ENCODE measurements at regions not wholly inside any gene's neighbourhood (a gene's known extent, or its start where the extent isn't known, plus 50 kb on each side); places are given as distances from the start of the nearest gene placed in this dataset.

DNA sequence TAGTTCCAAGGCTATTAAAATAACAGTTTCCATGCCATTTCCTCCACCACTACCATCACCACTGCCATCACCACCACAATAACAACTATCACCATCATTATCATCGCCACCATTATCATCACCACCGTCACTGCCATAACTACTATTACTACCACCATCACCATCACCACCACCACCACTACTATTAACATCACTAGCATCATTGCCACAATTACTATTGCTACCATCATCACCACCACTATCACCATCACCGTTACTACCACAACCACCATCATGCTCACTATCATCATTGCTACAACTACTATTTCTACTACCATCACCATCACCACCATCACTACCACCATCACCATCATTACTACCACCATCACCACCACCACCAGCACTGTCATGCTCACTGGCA is 185.9 kb upstream of the MAF start:
- no peak for ATAC-seq
- TF ChIP-seq ZFP30 (CRISPR knock-in tag; IDR thresholded peaks at IDR 0.05) (no peak), ESRRG (CRISPR knock-in tag; IDR thresholded peaks at IDR 0.05) (no peak), SNAI2 (CRISPR knock-in tag; IDR thresholded peaks at IDR 0.05) (no peak), ARNTL (CRISPR knock-in tag; IDR thresholded peaks at IDR 0.05; ENCODE audit: borderline replicate concordance, low read depth) (no peak), ZNF70 (CRISPR knock-in tag; IDR thresholded peaks at IDR 0.05) (no peak), CREB5 (CRISPR knock-in tag; IDR thresholded peaks at IDR 0.05; ENCODE audit: low read depth) (no peak), BACH2 (CRISPR knock-in tag; IDR thresholded peaks at IDR 0.05; ENCODE audit: borderline replicate concordance) (no peak), GLIS3 (CRISPR knock-in tag; IDR thresholded peaks at IDR 0.05) (no peak), TSHZ2 (CRISPR knock-in tag; IDR thresholded peaks at IDR 0.05) (no peak), TOX (CRISPR knock-in tag; IDR thresholded peaks at IDR 0.05; ENCODE audit: borderline replicate concordance) (no peak), RARB (CRISPR knock-in tag; IDR thresholded peaks at IDR 0.05) (no peak), OSR1 (CRISPR knock-in tag; IDR thresholded peaks at IDR 0.05) (no peak), TCF4 (CRISPR knock-in tag; IDR thresholded peaks at IDR 0.05; ENCODE audit: borderline replicate concordance) (no peak), CSDC2 (CRISPR knock-in tag; IDR thresholded peaks at IDR 0.05) (no peak), ZNF565 (CRISPR knock-in tag; conservative IDR thresholded peaks at IDR 0.05; ENCODE audit: low read depth) (no peak), ISL1 (CRISPR knock-in tag; IDR thresholded peaks at IDR 0.05) (no peak), PPARA (CRISPR knock-in tag; IDR thresholded peaks at IDR 0.05; ENCODE audit: borderline replicate concordance) (no peak)
- TF ChIP-seq, protein P1, sequence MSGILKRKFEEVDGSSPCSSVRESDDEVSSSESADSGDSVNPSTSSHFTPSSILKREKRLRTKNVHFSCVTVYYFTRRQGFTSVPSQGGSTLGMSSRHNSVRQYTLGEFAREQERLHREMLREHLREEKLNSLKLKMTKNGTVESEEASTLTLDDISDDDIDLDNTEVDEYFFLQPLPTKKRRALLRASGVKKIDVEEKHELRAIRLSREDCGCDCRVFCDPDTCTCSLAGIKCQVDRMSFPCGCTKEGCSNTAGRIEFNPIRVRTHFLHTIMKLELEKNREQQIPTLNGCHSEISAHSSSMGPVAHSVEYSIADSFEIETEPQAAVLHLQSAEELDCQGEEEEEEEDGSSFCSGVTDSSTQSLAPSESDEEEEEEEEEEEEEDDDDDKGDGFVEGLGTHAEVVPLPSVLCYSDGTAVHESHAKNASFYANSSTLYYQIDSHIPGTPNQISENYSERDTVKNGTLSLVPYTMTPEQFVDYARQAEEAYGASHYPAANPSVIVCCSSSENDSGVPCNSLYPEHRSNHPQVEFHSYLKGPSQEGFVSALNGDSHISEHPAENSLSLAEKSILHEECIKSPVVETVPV (CRISPR knock-in tag; IDR thresholded peaks at IDR 0.05) = no peak
- TF ChIP-seq, protein P2, sequence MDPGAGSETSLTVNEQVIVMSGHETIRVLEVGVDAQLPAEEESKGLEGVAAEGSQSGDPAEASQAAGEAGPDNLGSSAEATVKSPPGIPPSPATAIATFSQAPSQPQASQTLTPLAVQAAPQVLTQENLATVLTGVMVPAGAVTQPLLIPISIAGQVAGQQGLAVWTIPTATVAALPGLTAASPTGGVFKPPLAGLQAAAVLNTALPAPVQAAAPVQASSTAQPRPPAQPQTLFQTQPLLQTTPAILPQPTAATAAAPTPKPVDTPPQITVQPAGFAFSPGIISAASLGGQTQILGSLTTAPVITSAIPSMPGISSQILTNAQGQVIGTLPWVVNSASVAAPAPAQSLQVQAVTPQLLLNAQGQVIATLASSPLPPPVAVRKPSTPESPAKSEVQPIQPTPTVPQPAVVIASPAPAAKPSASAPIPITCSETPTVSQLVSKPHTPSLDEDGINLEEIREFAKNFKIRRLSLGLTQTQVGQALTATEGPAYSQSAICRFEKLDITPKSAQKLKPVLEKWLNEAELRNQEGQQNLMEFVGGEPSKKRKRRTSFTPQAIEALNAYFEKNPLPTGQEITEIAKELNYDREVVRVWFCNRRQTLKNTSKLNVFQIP (CRISPR knock-in tag; IDR thresholded peaks at IDR 0.05; ENCODE audit: borderline replicate concordance, low read depth) = no peak

GRCh38 chr16:79784007-79784406 is 183.5 kb upstream of the MAF start:
- TF ChIP-seq ZNF8 (CRISPR knock-in tag; IDR thresholded peaks at IDR 0.05) (no peak), PPARA (CRISPR knock-in tag; IDR thresholded peaks at IDR 0.05; ENCODE audit: borderline replicate concordance) (no peak), ZNF565 (CRISPR knock-in tag; conservative IDR thresholded peaks at IDR 0.05; ENCODE audit: low read depth) (no peak), RARB (CRISPR knock-in tag; IDR thresholded peaks at IDR 0.05) (no peak), TCF4 (CRISPR knock-in tag; IDR thresholded peaks at IDR 0.05; ENCODE audit: borderline replicate concordance) (no peak)
- ATAC-seq = no peak

- no peak for ATAC-seq
- no peak for TF ChIP-seq TSHZ2 (CRISPR knock-in tag; IDR thresholded peaks at IDR 0.05)
- no peak for TF ChIP-seq ZFP3 (CRISPR knock-in tag; IDR thresholded peaks at IDR 0.05)
- TF ChIP-seq, protein P2 (CRISPR knock-in tag; IDR thresholded peaks at IDR 0.05; ENCODE audit: borderline replicate concordance, low read depth) = no peak
- no peak for TF ChIP-seq RARB (CRISPR knock-in tag; IDR thresholded peaks at IDR 0.05)
These were observed 177.1 kb upstream of the MAF start for GRCh38 chr16:79777679-79778078.
